GM18520 (cell line): ENCODE measurements at regions not wholly inside any gene's neighbourhood (a gene's known extent, or its start where the extent isn't known, plus 50 kb on each side); places are given as distances from the start of the nearest gene placed in this dataset.

Source experiments
- ATAC-seq: cut with Tn5 transposase; IDR thresholded peaks from one replicate; pipeline ENCODE4 v1.9.1; 2021; ENCODE audit not compliant: unreplicated experiment

GRCh38 chr5:28190011-28190410, 1151.6 kb upstream of the CDH9 start:
- ATAC-seq, result no peak

- no peak for ATAC-seq
Observed at GRCh38 chr5:28174691-28175090, 1136.3 kb upstream of the CDH9 start.

- no peak for ATAC-seq
Observed at GRCh38 chr5:28165096-28165495, 1126.7 kb upstream of the CDH9 start.

GRCh38 chr5:28164568-28164967, 1126.2 kb upstream of the CDH9 start:
- ATAC-seq, result no peak

- no peak for ATAC-seq
Observed at GRCh38 chr5:28156981-28157380, 1118.6 kb upstream of the CDH9 start.

GRCh38 chr5:28143519-28143918, 1105.1 kb upstream of the CDH9 start:
- no peak for ATAC-seq

- no peak for ATAC-seq
Observed at GRCh38 chr5:28132151-28132550, 1093.8 kb upstream of the CDH9 start.

- no peak for ATAC-seq
Observed at GRCh38 chr5:28117691-28118090, 1079.3 kb upstream of the CDH9 start.

GRCh38 chr5:28117273-28117672, 1078.9 kb upstream of the CDH9 start:
- no peak for ATAC-seq

- no peak for ATAC-seq
Observed at GRCh38 chr5:28110781-28111180, 1072.4 kb upstream of the CDH9 start.

GRCh38 chr5:28104080-28104479, 1065.7 kb upstream of the CDH9 start:
- no peak for ATAC-seq

GRCh38 chr5:28084069-28084468, 1045.7 kb upstream of the CDH9 start:
- ATAC-seq, result no peak

GRCh38 chr5:28082610-28083009, 1044.2 kb upstream of the CDH9 start:
- ATAC-seq, result no peak

- no peak for ATAC-seq
Observed at GRCh38 chr5:28077291-28078240, 1039.2 kb upstream of the CDH9 start.

- no peak for ATAC-seq
Observed at GRCh38 chr5:28066856-28067255, 1028.5 kb upstream of the CDH9 start.

GRCh38 chr5:28065656-28066055, 1027.3 kb upstream of the CDH9 start:
- ATAC-seq, result no peak

GRCh38 chr5:28046596-28046995, 1008.2 kb upstream of the CDH9 start:
- ATAC-seq, result no peak

GRCh38 chr5:28027851-28028250, 989.5 kb upstream of the CDH9 start:
- no peak for ATAC-seq

- no peak for ATAC-seq
Observed at GRCh38 chr5:28017178-28017577, 978.8 kb upstream of the CDH9 start.

GRCh38 chr5:28014779-28015178, 976.4 kb upstream of the CDH9 start:
- ATAC-seq, result no peak

GRCh38 chr5:28012538-28012937, 974.2 kb upstream of the CDH9 start:
- no peak for ATAC-seq

- ATAC-seq, result no peak
Observed at GRCh38 chr5:28009576-28009975, 971.2 kb upstream of the CDH9 start.

GRCh38 chr5:27996665-27997064, 958.3 kb upstream of the CDH9 start:
- no peak for ATAC-seq
